ENCODE measurements at regions not wholly inside any gene's neighbourhood (a gene's known extent, or its start where the extent isn't known, plus 50 kb on each side); places are given as distances from the start of the nearest gene placed in this dataset.

- TF ChIP-seq POLR2A (IDR thresholded peaks at IDR 0.05) (no peak), CTCF (IDR thresholded peaks at IDR 0.05 in 4 of 5, conservative IDR thresholded peaks at IDR 0.05 in 1 of 5) (no peak)
- intact Hi-C loops (cut with DNase I; ENCODE audit: low total_unique reads): no loop called here
- Histone ChIP-seq H3K27ac (no peak overlapping the region), H3K9me3 (no peaks in the 10 kb centered on the region), H3K4me1 (no peaks in the 10 kb centered on the region), H3K36me3 (no peaks in the 10 kb centered on the region), H3K4me3 (no peak overlapping the region), H3K27me3 (no peaks in the 10 kb centered on the region)
- in situ Hi-C loops (cut with MboI; ENCODE audit: low sequenced_read_pairs in 4 of 4): no loop called here
- peak in 1 of 2 donors; percentile 69 for ATAC-seq
- DNase-seq: peak; percentile 12 to 30
These were observed 365.6 kb downstream of the WDR11 start for GRCh38 chr10:121216721-121217181.

GRCh38 chr10:121217331-121217730 lies 366.2 kb downstream of the WDR11 start:
- DNase-seq (no peak), ATAC-seq (no peak)
- Histone ChIP-seq H3K4me3 (no peak overlapping the region), H3K27ac (no peak overlapping the region), H3K36me3 (no peaks in the 10 kb centered on the region), H3K27me3 (no peaks in the 10 kb centered on the region), H3K4me1 (no peaks in the 10 kb centered on the region), H3K9me3 (no peaks in the 10 kb centered on the region)
- intact Hi-C loops (cut with DNase I; ENCODE audit: low total_unique reads) (no loop called here), in situ Hi-C loops (cut with MboI; ENCODE audit: low sequenced_read_pairs in 4 of 4) (no loop called here)
- TF ChIP-seq POLR2A (IDR thresholded peaks at IDR 0.05): no peak
- TF ChIP-seq CTCF (IDR thresholded peaks at IDR 0.05 in 4 of 5, conservative IDR thresholded peaks at IDR 0.05 in 1 of 5): no peak

GRCh38 chr10:121221072-121221471 lies 369.9 kb downstream of the WDR11 start:
- no peak overlapping the region for H3K4me3 ChIP-seq
- no peaks in the 10 kb centered on the region for H3K36me3 ChIP-seq
- no peak overlapping the region for H3K27ac ChIP-seq
- ATAC-seq: no peak
- DNase-seq: no peak
- H3K27me3 ChIP-seq: no peaks in the 10 kb centered on the region
- H3K4me1 ChIP-seq: no peaks in the 10 kb centered on the region
- intact Hi-C loops (cut with DNase I; ENCODE audit: low total_unique reads) (no loop called here), in situ Hi-C loops (cut with MboI; ENCODE audit: low sequenced_read_pairs in 4 of 4) (no loop called here)
- TF ChIP-seq POLR2A (IDR thresholded peaks at IDR 0.05): no peak
- no peak for TF ChIP-seq CTCF (IDR thresholded peaks at IDR 0.05 in 4 of 5, conservative IDR thresholded peaks at IDR 0.05 in 1 of 5)
- no peaks in the 10 kb centered on the region for H3K9me3 ChIP-seq

GRCh38 chr10:121221991-121222390 lies 370.8 kb downstream of the WDR11 start:
- no peaks in the 10 kb centered on the region for H3K36me3 ChIP-seq
- DNase-seq: no peak
- H3K4me3 ChIP-seq: no peak overlapping the region
- H3K27ac ChIP-seq: no peak overlapping the region
- H3K4me1 ChIP-seq: no peaks in the 10 kb centered on the region
- no peak for TF ChIP-seq CTCF (IDR thresholded peaks at IDR 0.05 in 4 of 5, conservative IDR thresholded peaks at IDR 0.05 in 1 of 5)
- TF ChIP-seq POLR2A (IDR thresholded peaks at IDR 0.05): no peak
- intact Hi-C loops (cut with DNase I; ENCODE audit: low total_unique reads): no loop called here
- in situ Hi-C loops (cut with MboI; ENCODE audit: low sequenced_read_pairs in 4 of 4): no loop called here
- H3K27me3 ChIP-seq: no peaks in the 10 kb centered on the region
- ATAC-seq: no peak
- H3K9me3 ChIP-seq: no peaks in the 10 kb centered on the region

GRCh38 chr10:121222842-121223241 lies 371.7 kb downstream of the WDR11 start:
- intact Hi-C loops (cut with DNase I; ENCODE audit: low total_unique reads) (no loop called here), in situ Hi-C loops (cut with MboI; ENCODE audit: low sequenced_read_pairs in 4 of 4) (no loop called here)
- no peaks in the 10 kb centered on the region for H3K36me3 ChIP-seq
- H3K27ac ChIP-seq: no peak overlapping the region
- H3K9me3 ChIP-seq: no peaks in the 10 kb centered on the region
- DNase-seq: no peak
- TF ChIP-seq POLR2A (IDR thresholded peaks at IDR 0.05): no peak
- no peak for TF ChIP-seq CTCF (IDR thresholded peaks at IDR 0.05 in 4 of 5, conservative IDR thresholded peaks at IDR 0.05 in 1 of 5)
- no peaks in the 10 kb centered on the region for H3K27me3 ChIP-seq
- no peak for ATAC-seq
- H3K4me1 ChIP-seq: no peaks in the 10 kb centered on the region
- H3K4me3 ChIP-seq: no peak overlapping the region

All from gastrocnemius medialis (tissue), 4 donors.